NT2/D1 (cell line): ENCODE measurements at regions not wholly inside any gene's neighbourhood (a gene's known extent, or its start where the extent isn't known, plus 50 kb on each side); places are given as distances from the start of the nearest gene placed in this dataset.
A peak's percentile ranks its signal among the peaks of the same experiment; 100 is the strongest.

Source experiments
- DNase-seq: peaks from one replicate; pipeline ENCODE4 v3.0.0-alpha.2; 2011; ENCODE audit warnings: low read depth, low spot score
- H3K27me3 ChIP-seq: 2 replicates; pipeline ENCODE4 v1.6.0; 2011; ENCODE audit warnings: mild to moderate bottlenecking; ENCODE audit not compliant: insufficient read length, insufficient read depth
- H3K36me3 ChIP-seq: 2 replicates; pipeline ENCODE4 v1.6.1; 2011; ENCODE audit warnings: mild to moderate bottlenecking, low read length, mixed read lengths; ENCODE audit not compliant: insufficient read depth, insufficient read length
- H3K4me1 ChIP-seq: 2 replicates; pipeline ENCODE4 v1.5.1; 2011; ENCODE audit not compliant: insufficient read depth, insufficient read length
- H3K4me3 ChIP-seq: 2 replicates; pipeline ENCODE4 v1.5.1; 2011; ENCODE audit warnings: low read depth; ENCODE audit not compliant: insufficient read length
- H3K9ac ChIP-seq: 2 replicates; pipeline ENCODE4 v1.6.0; 2011; ENCODE audit warnings: low read depth; ENCODE audit not compliant: insufficient read length
- H3K9me3 ChIP-seq: 2 replicates; pipeline ENCODE4 v1.5.1; 2011; ENCODE audit warnings: mild to moderate bottlenecking, low read length; ENCODE audit not compliant: insufficient read depth
- SUZ12 ChIP-seq: IDR thresholded peaks from 2 replicates; pipeline ENCODE4 v1.6.1; 2011; ENCODE audit not compliant: insufficient read length, insufficient read depth; ENCODE audit errors: extremely low read depth
- YY1 ChIP-seq: IDR thresholded peaks from 2 replicates; pipeline ENCODE4 v1.6.1; 2011; ENCODE audit not compliant: insufficient read length, insufficient read depth
- ZNF274 ChIP-seq: IDR thresholded peaks from 2 replicates; pipeline ENCODE4 v1.6.1; 2011; ENCODE audit warnings: mild to moderate bottlenecking, low read depth, low read length

- H3K9me3 ChIP-seq, result no peaks in the 10 kb centered on the region
- TF ChIP-seq SUZ12, result no peak
- TF ChIP-seq ZNF274, result no peak
- no peak for TF ChIP-seq YY1
- H3K36me3 ChIP-seq, result no peaks in the 10 kb centered on the region
- no peak for DNase-seq
- no peak overlapping the region for H3K4me3 ChIP-seq
- H3K4me1 ChIP-seq, result no peaks in the 10 kb centered on the region
- H3K27me3 ChIP-seq, result no peaks in the 10 kb centered on the region
- no peak overlapping the region for H3K9ac ChIP-seq
Observed at GRCh38 chr4:116752027-116752426, 333.3 kb downstream of the TRAM1L1 start.

- TF ChIP-seq SUZ12 (no peak), ZNF274 (no peak), YY1 (no peak)
- Histone ChIP-seq H3K9me3 (no peaks in the 10 kb centered on the region), H3K9ac (no peak overlapping the region), H3K4me1 (no peaks in the 10 kb centered on the region), H3K4me3 (no peak overlapping the region), H3K27me3 (no peaks in the 10 kb centered on the region), H3K36me3 (no peaks in the 10 kb centered on the region)
- no peak for DNase-seq
Observed at GRCh38 chr4:116736756-116737155, 348.6 kb downstream of the TRAM1L1 start.

DNA sequence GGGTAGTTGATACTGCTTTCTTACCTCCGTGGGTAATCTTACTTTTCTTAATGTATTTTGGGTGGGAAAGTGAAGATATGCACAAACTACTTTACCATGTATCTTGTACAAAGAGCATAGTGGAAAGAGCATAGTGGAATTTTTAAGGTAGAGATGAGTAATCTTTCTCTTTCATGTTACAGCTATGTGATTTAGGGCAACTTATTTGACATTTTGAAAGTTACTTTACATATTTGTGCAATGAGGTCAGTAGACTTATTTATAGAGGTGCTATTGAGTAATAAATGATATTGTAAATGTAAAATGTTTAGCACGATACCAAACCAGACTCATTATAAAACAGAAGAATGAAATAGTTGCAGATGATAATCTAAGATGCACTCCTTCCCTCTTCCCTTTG is 351.2 kb downstream of the TRAM1L1 start:
- Histone ChIP-seq H3K36me3 (no peaks in the 10 kb centered on the region), H3K27me3 (no peaks in the 10 kb centered on the region), H3K9ac (no peak overlapping the region), H3K4me3 (no peak overlapping the region), H3K9me3 (no peaks in the 10 kb centered on the region), H3K4me1 (no peaks in the 10 kb centered on the region)
- no peak for DNase-seq
- TF ChIP-seq SUZ12 (no peak), ZNF274 (no peak), YY1 (no peak)

DNA sequence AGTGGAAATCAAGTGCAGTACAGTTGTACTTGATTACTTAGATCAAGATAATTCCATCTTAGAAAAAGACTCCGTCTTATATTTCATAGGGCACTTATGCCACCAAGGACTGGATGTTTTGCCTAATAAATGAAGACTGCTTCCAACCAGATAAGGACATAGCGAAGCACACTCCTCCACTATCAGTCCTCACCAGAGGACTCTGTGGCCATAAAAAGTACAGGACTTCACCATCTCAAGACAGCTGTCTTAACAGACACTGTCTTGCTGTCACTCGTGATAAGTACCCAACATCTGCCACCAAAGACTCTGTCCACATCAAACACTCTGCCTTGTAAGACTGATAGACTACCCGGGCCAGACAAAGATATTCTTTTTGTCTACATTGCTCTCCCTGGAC is 352.0 kb downstream of the TRAM1L1 start:
- Histone ChIP-seq H3K4me3 (no peak overlapping the region), H3K9me3 (no peaks in the 10 kb centered on the region), H3K4me1 (no peaks in the 10 kb centered on the region), H3K9ac (no peak overlapping the region), H3K27me3 (no peaks in the 10 kb centered on the region), H3K36me3 (no peaks in the 10 kb centered on the region)
- no peak for TF ChIP-seq YY1
- TF ChIP-seq SUZ12, result no peak
- TF ChIP-seq ZNF274, result no peak
- DNase-seq, result no peak

- no peak for DNase-seq
- Histone ChIP-seq H3K9me3 (no peaks in the 10 kb centered on the region), H3K4me1 (no peaks in the 10 kb centered on the region), H3K36me3 (no peaks in the 10 kb centered on the region), H3K9ac (no peak overlapping the region), H3K27me3 (no peaks in the 10 kb centered on the region), H3K4me3 (no peak overlapping the region)
- no peak for TF ChIP-seq SUZ12
- no peak for TF ChIP-seq ZNF274
- TF ChIP-seq YY1, result no peak
Observed at GRCh38 chr4:116726523-116726922, 358.9 kb downstream of the TRAM1L1 start.

GRCh38 chr4:116724249-116724648 is 361.1 kb downstream of the TRAM1L1 start:
- TF ChIP-seq YY1, result no peak
- no peak for TF ChIP-seq ZNF274
- TF ChIP-seq SUZ12, result no peak
- DNase-seq, result no peak

DNA sequence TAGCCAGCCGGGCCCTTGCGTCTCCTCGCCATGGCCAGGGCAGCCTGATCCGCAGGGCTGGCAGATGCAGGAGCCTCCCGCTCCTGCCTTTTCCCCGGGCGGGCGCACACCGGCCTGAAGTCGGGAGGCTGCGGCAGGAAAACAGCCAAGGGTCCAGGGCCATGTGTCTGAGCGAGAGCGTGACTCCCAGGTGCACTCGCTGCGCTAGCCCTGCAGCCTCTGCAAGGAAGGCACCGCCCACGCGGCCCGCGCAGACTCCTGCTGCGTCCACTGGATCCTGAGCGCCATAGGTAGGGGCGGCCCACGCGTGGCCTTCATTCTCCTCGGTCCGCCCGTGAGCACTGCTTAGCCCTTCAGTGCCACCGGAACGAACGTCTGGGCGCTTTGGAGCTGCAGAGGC is 379.9 kb downstream of the TRAM1L1 start:
- no peaks in the 10 kb centered on the region for H3K4me1 ChIP-seq
- H3K27me3 ChIP-seq, result no peaks in the 10 kb centered on the region
- no peaks in the 10 kb centered on the region for H3K36me3 ChIP-seq
- no peak overlapping the region for H3K9ac ChIP-seq
- no peaks in the 10 kb centered on the region for H3K9me3 ChIP-seq
- TF ChIP-seq YY1 (no peak), SUZ12 (no peak), ZNF274 (no peak)
- H3K4me3 ChIP-seq, result no peak overlapping the region
- DNase-seq, result no peak

More at GRCh38 chr4:116724249-116724648, 361.1 kb downstream of the TRAM1L1 start:
- Histone ChIP-seq H3K9ac (no peak overlapping the region), H3K27me3 (no peaks in the 10 kb centered on the region), H3K9me3 (no peaks in the 10 kb centered on the region), H3K4me3 (no peak overlapping the region), H3K4me1 (no peaks in the 10 kb centered on the region), H3K36me3 (no peaks in the 10 kb centered on the region)

- H3K36me3 ChIP-seq, result no peaks in the 10 kb centered on the region
- no peaks in the 10 kb centered on the region for H3K9me3 ChIP-seq
- H3K4me1 ChIP-seq, result no peaks in the 10 kb centered on the region
- DNase-seq, result peak; percentile 1
- no peak overlapping the region for H3K9ac ChIP-seq
- no peak overlapping the region for H3K4me3 ChIP-seq
- H3K27me3 ChIP-seq, result no peaks in the 10 kb centered on the region
- TF ChIP-seq YY1, result no peak
- TF ChIP-seq ZNF274, result no peak
- TF ChIP-seq SUZ12, result no peak
Observed at GRCh38 chr4:116702949-116703348, 382.4 kb downstream of the TRAM1L1 start.
